Upper lobe of left lung (tissue), 4 donors: ENCODE measurements at regions not wholly inside any gene's neighbourhood (a gene's known extent, or its start where the extent isn't known, plus 50 kb on each side); places are given as distances from the start of the nearest gene placed in this dataset.
"Not testable (repeated sequence)": the region's sequence is repeated elsewhere in the genome, so short reads cannot be mapped to it uniquely, and the experiment has no call there.

Experiments used
- CTCF ChIP-seq, 6 experiments: fragments of 450-650 bp in 4 of 6; fragments of 200-600 bp in 2 of 6; sonication (generic) in 2 of 6; IDR thresholded peaks; one replicate each; pipeline ENCODE4 v1.5.1; 2016 to 2019; ENCODE audit warnings: antibody characterized with exemption in 6 of 6
- EP300 ChIP-seq, 4 donors: sonication (generic); formaldehyde crosslinking; IDR thresholded peaks; one replicate each; pipeline ENCODE4 v1.5.1; 2017; ENCODE audit warnings: antibody characterized with exemption in 4 of 4, control low read depth in 2 of 4
- POLR2A ChIP-seq, 4 donors: fragments of 450-650 bp; IDR thresholded peaks; one replicate each; pipeline ENCODE4 v1.5.1; 2016 to 2017; ENCODE audit warnings: antibody characterized with exemption in 4 of 4, mild to moderate bottlenecking in 2 of 4
- POLR2AphosphoS5 ChIP-seq, 2 donors: sonication (generic); formaldehyde crosslinking; IDR thresholded peaks; one replicate each; pipeline ENCODE4 v1.5.1; 2017; ENCODE audit warnings: antibody characterized with exemption in 2 of 2

GRCh38 chr2:204147040-204147439, 210.5 kb downstream of the ICOS start:
- not testable (repeated sequence) for TF ChIP-seq POLR2A, CTCF, EP300, POLR2AphosphoS5 (IDR thresholded peaks at IDR 0.05)
